ENCODE measurements at regions not wholly inside any gene's neighbourhood (a gene's known extent, or its start where the extent isn't known, plus 50 kb on each side); places are given as distances from the start of the nearest gene placed in this dataset.

- no peak for ATAC-seq (ENCODE audit: low read depth)
- Histone ChIP-seq H3K4me1 (ENCODE audit: insufficient read depth, poor library complexity, severe bottlenecking) (no peaks in the 10 kb centered on the region), H3K36me3 (ENCODE audit: low read depth) (no peaks in the 10 kb centered on the region), H3K9me3 (ENCODE audit: severe bottlenecking) (peaks cover 2% of the 10 kb centered on the region), H3K27ac (ENCODE audit: poor library complexity, severe bottlenecking) (no peak overlapping the region), H3K27me3 (ENCODE audit: insufficient read depth, poor library complexity, severe bottlenecking) (no peaks in the 10 kb centered on the region), H3K4me3 (ENCODE audit: severe bottlenecking) (no peak overlapping the region)
- TF ChIP-seq, protein P1, sequence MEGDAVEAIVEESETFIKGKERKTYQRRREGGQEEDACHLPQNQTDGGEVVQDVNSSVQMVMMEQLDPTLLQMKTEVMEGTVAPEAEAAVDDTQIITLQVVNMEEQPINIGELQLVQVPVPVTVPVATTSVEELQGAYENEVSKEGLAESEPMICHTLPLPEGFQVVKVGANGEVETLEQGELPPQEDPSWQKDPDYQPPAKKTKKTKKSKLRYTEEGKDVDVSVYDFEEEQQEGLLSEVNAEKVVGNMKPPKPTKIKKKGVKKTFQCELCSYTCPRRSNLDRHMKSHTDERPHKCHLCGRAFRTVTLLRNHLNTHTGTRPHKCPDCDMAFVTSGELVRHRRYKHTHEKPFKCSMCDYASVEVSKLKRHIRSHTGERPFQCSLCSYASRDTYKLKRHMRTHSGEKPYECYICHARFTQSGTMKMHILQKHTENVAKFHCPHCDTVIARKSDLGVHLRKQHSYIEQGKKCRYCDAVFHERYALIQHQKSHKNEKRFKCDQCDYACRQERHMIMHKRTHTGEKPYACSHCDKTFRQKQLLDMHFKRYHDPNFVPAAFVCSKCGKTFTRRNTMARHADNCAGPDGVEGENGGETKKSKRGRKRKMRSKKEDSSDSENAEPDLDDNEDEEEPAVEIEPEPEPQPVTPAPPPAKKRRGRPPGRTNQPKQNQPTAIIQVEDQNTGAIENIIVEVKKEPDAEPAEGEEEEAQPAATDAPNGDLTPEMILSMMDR (IDR thresholded peaks at IDR 0.05; ENCODE audit: poor library complexity, severe bottlenecking): no peak
- DNase-seq (ENCODE audit: low spot score): no peak
Measured at GRCh38 chr6:15079288-15079817, 166.5 kb upstream of the JARID2 start.

- TF ChIP-seq, protein P1 (IDR thresholded peaks at IDR 0.05; ENCODE audit: poor library complexity, severe bottlenecking): no peak
- H3K4me3 ChIP-seq (ENCODE audit: severe bottlenecking): no peak overlapping the region
- H3K36me3 ChIP-seq (ENCODE audit: low read depth): no peaks in the 10 kb centered on the region
- DNase-seq (ENCODE audit: low spot score) (no peak), ATAC-seq (ENCODE audit: low read depth) (no peak)
- H3K27me3 ChIP-seq (ENCODE audit: insufficient read depth, poor library complexity, severe bottlenecking): no peaks in the 10 kb centered on the region
- no peak overlapping the region for H3K27ac ChIP-seq (ENCODE audit: poor library complexity, severe bottlenecking)
- peaks cover 2% of the 10 kb centered on the region for H3K9me3 ChIP-seq (ENCODE audit: severe bottlenecking)
- H3K4me1 ChIP-seq (ENCODE audit: insufficient read depth, poor library complexity, severe bottlenecking): no peaks in the 10 kb centered on the region
Measured at GRCh38 chr6:15080895-15081294, 165.0 kb upstream of the JARID2 start.

DNA sequence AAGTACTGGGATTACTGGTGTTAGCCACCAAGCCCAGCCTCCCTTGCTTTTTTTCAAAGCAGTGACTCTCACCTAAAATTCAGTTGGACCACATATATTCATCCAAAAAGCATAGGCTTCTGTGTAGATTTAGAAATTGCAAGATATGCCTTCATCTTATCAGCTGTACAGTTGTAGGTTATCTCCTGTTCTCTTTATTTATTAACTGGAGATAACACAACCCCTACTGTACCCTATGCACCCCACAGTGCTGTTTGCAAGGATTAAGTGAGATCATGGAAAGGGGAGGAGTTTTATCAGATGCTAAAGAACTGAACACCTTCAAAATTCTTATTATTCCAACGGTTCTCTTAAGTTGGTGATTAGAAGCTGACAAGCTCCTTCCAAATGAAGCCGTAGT, 164.4 kb upstream of the JARID2 start:
- H3K4me1 ChIP-seq (ENCODE audit: insufficient read depth, poor library complexity, severe bottlenecking): no peaks in the 10 kb centered on the region
- TF ChIP-seq, protein P1 (IDR thresholded peaks at IDR 0.05; ENCODE audit: poor library complexity, severe bottlenecking): no peak
- DNase-seq (ENCODE audit: low spot score) (no peak), ATAC-seq (ENCODE audit: low read depth) (no peak)
- H3K27me3 ChIP-seq (ENCODE audit: insufficient read depth, poor library complexity, severe bottlenecking): no peaks in the 10 kb centered on the region
- H3K36me3 ChIP-seq (ENCODE audit: low read depth): no peaks in the 10 kb centered on the region
- peaks cover 2% of the 10 kb centered on the region for H3K9me3 ChIP-seq (ENCODE audit: severe bottlenecking)
- H3K27ac ChIP-seq (ENCODE audit: poor library complexity, severe bottlenecking): no peak overlapping the region
- no peak overlapping the region for H3K4me3 ChIP-seq (ENCODE audit: severe bottlenecking)

DNA sequence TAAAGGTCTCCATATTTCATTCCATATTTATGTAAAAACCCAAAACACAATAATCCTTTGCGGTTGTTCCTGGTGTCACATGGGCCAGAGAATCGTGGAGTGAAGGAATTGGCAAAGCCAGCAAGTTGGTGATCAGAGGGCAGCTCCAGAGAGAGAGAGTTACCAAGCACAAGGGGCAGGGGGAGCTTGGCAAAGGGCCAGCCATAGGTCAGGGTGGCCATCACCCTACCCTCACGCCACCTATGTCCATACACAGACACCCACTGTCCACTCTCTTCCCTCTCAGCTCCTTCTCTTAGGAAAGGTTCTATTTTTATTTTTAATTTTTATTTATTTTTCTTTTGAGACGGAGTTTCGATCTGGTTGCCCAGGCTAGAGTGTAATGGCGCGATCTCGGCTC, 163.2 kb upstream of the JARID2 start:
- Histone ChIP-seq H3K9me3 (ENCODE audit: severe bottlenecking) (peaks cover 2% of the 10 kb centered on the region), H3K27ac (ENCODE audit: poor library complexity, severe bottlenecking) (no peak overlapping the region), H3K4me3 (ENCODE audit: severe bottlenecking) (no peak overlapping the region), H3K4me1 (ENCODE audit: insufficient read depth, poor library complexity, severe bottlenecking) (no peaks in the 10 kb centered on the region), H3K27me3 (ENCODE audit: insufficient read depth, poor library complexity, severe bottlenecking) (no peaks in the 10 kb centered on the region), H3K36me3 (ENCODE audit: low read depth) (no peaks in the 10 kb centered on the region)
- TF ChIP-seq, protein P1 (IDR thresholded peaks at IDR 0.05; ENCODE audit: poor library complexity, severe bottlenecking): no peak
- ATAC-seq (ENCODE audit: low read depth): no peak
- DNase-seq (ENCODE audit: low spot score): no peak

- H3K27ac ChIP-seq (ENCODE audit: poor library complexity, severe bottlenecking): no peak overlapping the region
- TF ChIP-seq, protein P1 (IDR thresholded peaks at IDR 0.05; ENCODE audit: poor library complexity, severe bottlenecking): no peak
Measured at GRCh38 chr6:15086348-15087158, 159.3 kb upstream of the JARID2 start.

More at GRCh38 chr6:15086348-15087158, 159.3 kb upstream of the JARID2 start:
- Histone ChIP-seq H3K4me3 (ENCODE audit: severe bottlenecking) (no peak overlapping the region), H3K27me3 (ENCODE audit: insufficient read depth, poor library complexity, severe bottlenecking) (no peaks in the 10 kb centered on the region), H3K4me1 (ENCODE audit: insufficient read depth, poor library complexity, severe bottlenecking) (no peaks in the 10 kb centered on the region), H3K9me3 (ENCODE audit: severe bottlenecking) (peaks cover 2% of the 10 kb centered on the region), H3K36me3 (ENCODE audit: low read depth) (no peaks in the 10 kb centered on the region)
- no peak for DNase-seq (ENCODE audit: low spot score)
- ATAC-seq (ENCODE audit: low read depth): no peak
